NT2/D1 (cell line): ENCODE measurements at regions not wholly inside any gene's neighbourhood (a gene's known extent, or its start where the extent isn't known, plus 50 kb on each side); places are given as distances from the start of the nearest gene placed in this dataset.

Experiments
- DNase-seq: peaks from one replicate; pipeline ENCODE4 v3.0.0-alpha.2; 2011; ENCODE audit warnings: low read depth, low spot score
- H3K27me3 ChIP-seq: 2 replicates; pipeline ENCODE4 v1.6.0; 2011; ENCODE audit warnings: mild to moderate bottlenecking; ENCODE audit not compliant: insufficient read length, insufficient read depth
- H3K36me3 ChIP-seq: 2 replicates; pipeline ENCODE4 v1.6.1; 2011; ENCODE audit warnings: mild to moderate bottlenecking, low read length, mixed read lengths; ENCODE audit not compliant: insufficient read depth, insufficient read length
- H3K4me1 ChIP-seq: 2 replicates; pipeline ENCODE4 v1.5.1; 2011; ENCODE audit not compliant: insufficient read depth, insufficient read length
- H3K4me3 ChIP-seq: 2 replicates; pipeline ENCODE4 v1.5.1; 2011; ENCODE audit warnings: low read depth; ENCODE audit not compliant: insufficient read length
- H3K9ac ChIP-seq: 2 replicates; pipeline ENCODE4 v1.6.0; 2011; ENCODE audit warnings: low read depth; ENCODE audit not compliant: insufficient read length
- H3K9me3 ChIP-seq: 2 replicates; pipeline ENCODE4 v1.5.1; 2011; ENCODE audit warnings: mild to moderate bottlenecking, low read length; ENCODE audit not compliant: insufficient read depth
- SUZ12 ChIP-seq: IDR thresholded peaks from 2 replicates; pipeline ENCODE4 v1.6.1; 2011; ENCODE audit not compliant: insufficient read length, insufficient read depth; ENCODE audit errors: extremely low read depth
- YY1 ChIP-seq: IDR thresholded peaks from 2 replicates; pipeline ENCODE4 v1.6.1; 2011; ENCODE audit not compliant: insufficient read length, insufficient read depth
- ZNF274 ChIP-seq: IDR thresholded peaks from 2 replicates; pipeline ENCODE4 v1.6.1; 2011; ENCODE audit warnings: mild to moderate bottlenecking, low read depth, low read length

GRCh38 chr13:30816736-30817135 lies 81.4 kb downstream of the ALOX5AP start:
- Histone ChIP-seq H3K9me3 (no peaks in the 10 kb centered on the region), H3K4me1 (no peaks in the 10 kb centered on the region), H3K9ac (no peak overlapping the region), H3K36me3 (no peaks in the 10 kb centered on the region), H3K4me3 (no peak overlapping the region), H3K27me3 (no peaks in the 10 kb centered on the region)
- TF ChIP-seq ZNF274: no peak
- no peak for TF ChIP-seq YY1
- no peak for TF ChIP-seq SUZ12
- DNase-seq: no peak

DNA sequence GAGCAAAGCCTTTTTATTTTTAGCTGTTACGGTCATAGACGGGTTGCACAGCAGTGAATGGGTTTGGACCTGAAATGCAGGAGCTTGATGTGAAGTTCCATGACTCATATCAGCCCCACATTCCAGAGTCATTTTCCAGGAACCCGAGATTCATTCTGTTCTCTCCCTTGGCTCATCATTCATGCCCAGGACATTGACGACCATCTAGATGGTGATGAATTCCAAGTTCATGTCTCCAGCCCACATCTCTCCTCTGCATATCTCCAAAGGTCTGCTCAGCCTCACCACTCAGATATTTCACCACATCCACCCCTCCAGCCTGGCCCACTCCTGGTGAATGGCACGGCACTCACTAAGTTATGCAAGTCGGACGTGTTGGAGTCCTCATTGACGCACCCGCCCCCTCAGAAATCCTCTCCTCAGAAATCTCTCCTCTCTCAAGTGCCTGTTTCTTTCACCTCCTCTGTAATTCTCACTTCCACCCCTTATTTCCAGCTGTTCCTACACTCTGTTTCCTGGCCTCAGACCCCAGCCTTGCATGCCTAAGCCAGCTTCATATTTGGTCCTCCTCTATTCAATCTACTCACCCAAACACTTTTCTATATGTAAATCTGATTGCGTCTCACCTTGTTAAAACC lies 83.1 kb downstream of the ALOX5AP start:
- no peak for DNase-seq
- no peak overlapping the region for H3K9ac ChIP-seq
- no peaks in the 10 kb centered on the region for H3K9me3 ChIP-seq
- no peaks in the 10 kb centered on the region for H3K27me3 ChIP-seq
- no peaks in the 10 kb centered on the region for H3K36me3 ChIP-seq
- no peaks in the 10 kb centered on the region for H3K4me1 ChIP-seq
- TF ChIP-seq SUZ12 (no peak), YY1 (no peak), ZNF274 (no peak)
- H3K4me3 ChIP-seq: no peak overlapping the region

DNA sequence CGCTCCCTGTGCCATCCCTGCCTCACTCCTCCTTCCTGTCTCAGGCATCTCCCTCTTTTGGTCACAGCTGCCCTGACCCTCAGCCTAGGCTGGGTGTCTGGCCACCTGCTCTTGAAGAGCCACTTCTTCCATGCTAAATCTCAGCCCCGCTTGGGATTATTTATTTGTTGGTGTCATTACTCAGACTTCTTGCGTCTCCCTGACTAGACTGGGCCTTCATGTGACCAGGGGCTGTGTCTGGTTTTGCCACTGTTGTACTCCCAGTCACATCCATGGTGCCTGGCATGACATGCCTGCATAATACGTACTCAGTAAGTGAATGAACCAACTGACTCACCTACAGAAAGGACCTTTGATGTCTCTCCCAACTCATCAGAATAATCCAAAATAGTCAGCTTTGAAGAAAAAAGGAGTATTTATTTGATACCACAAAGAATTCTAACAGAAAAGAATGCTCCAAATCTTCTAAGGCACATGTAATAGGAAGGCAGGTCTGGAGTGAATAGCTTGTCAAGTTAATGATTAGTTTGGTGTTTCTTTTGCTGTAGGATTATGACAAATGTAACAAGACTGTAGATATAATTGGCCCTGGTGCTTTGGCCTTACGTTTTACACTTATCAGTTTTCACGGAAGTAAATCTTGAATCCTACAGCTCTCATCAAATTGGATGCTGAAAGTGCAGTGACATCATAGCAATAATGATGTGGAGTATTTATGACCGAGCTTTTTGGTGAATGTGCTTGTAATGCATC lies 84.0 kb downstream of the ALOX5AP start:
- H3K36me3 ChIP-seq: no peaks in the 10 kb centered on the region
- TF ChIP-seq YY1 (no peak), ZNF274 (no peak), SUZ12 (no peak)
- no peak for DNase-seq
- no peaks in the 10 kb centered on the region for H3K27me3 ChIP-seq
- no peaks in the 10 kb centered on the region for H3K4me1 ChIP-seq
- no peak overlapping the region for H3K4me3 ChIP-seq
- H3K9me3 ChIP-seq: no peaks in the 10 kb centered on the region
- H3K9ac ChIP-seq: no peak overlapping the region

GRCh38 chr13:30821421-30821820 lies 84.7 kb upstream of the MEDAG start:
- no peaks in the 10 kb centered on the region for H3K27me3 ChIP-seq
- no peak for DNase-seq
- H3K36me3 ChIP-seq: no peaks in the 10 kb centered on the region
- H3K9me3 ChIP-seq: no peaks in the 10 kb centered on the region
- TF ChIP-seq SUZ12: no peak
- no peak for TF ChIP-seq ZNF274
- TF ChIP-seq YY1: no peak
- H3K4me1 ChIP-seq: no peaks in the 10 kb centered on the region
- H3K4me3 ChIP-seq: no peak overlapping the region
- H3K9ac ChIP-seq: no peak overlapping the region

GRCh38 chr13:30824651-30825050 lies 81.4 kb upstream of the MEDAG start:
- Histone ChIP-seq H3K27me3 (no peaks in the 10 kb centered on the region), H3K9ac (no peak overlapping the region), H3K4me1 (peaks cover 5% of the 10 kb centered on the region), H3K9me3 (peaks cover 15% of the 10 kb centered on the region; the same call in 1 of the 2 replicates), H3K4me3 (no peak overlapping the region), H3K36me3 (no peaks in the 10 kb centered on the region)
- DNase-seq: no peak
- TF ChIP-seq SUZ12 (no peak), YY1 (no peak), ZNF274 (no peak)

GRCh38 chr13:30826911-30827577 lies 79.0 kb upstream of the MEDAG start:
- Histone ChIP-seq H3K4me1 (peaks cover 5% of the 10 kb centered on the region), H3K9me3 (peaks cover 19% of the 10 kb centered on the region; the same call in 1 of the 2 replicates), H3K9ac (no peak overlapping the region), H3K4me3 (no peak overlapping the region), H3K27me3 (no peaks in the 10 kb centered on the region), H3K36me3 (no peaks in the 10 kb centered on the region)
- no peak for DNase-seq
- TF ChIP-seq ZNF274 (no peak), YY1 (no peak), SUZ12 (no peak)

DNA sequence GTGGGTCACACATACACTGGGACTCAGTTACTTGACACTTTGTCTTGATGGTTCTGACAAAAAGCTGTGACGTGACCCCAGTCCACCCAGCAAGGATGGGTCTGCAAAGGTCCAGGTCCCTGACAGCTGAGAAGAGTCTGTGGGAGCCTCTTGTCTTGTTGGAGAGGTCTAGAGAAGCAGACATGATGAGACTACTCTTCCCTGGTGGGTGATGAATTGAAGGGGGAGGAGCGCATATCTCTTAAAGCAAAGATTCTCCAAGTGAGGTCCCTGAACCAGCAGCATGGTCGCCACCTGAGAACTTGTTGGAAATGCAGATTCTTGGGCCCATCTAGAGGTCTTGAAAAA lies 78.5 kb upstream of the MEDAG start:
- H3K36me3 ChIP-seq: no peaks in the 10 kb centered on the region
- TF ChIP-seq YY1: no peak
- TF ChIP-seq SUZ12: no peak
- TF ChIP-seq ZNF274: no peak

More for the DNA sequence above, 78.5 kb upstream of the MEDAG start:
- Histone ChIP-seq H3K4me1 (peaks cover 7% of the 10 kb centered on the region), H3K27me3 (no peaks in the 10 kb centered on the region), H3K4me3 (no peak overlapping the region), H3K9ac (no peak overlapping the region), H3K9me3 (peaks cover 19% of the 10 kb centered on the region; the same call in 1 of the 2 replicates)
- DNase-seq: no peak
